GM12872 (cell line): ENCODE measurements at regions not wholly inside any gene's neighbourhood (a gene's known extent, or its start where the extent isn't known, plus 50 kb on each side); places are given as distances from the start of the nearest gene placed in this dataset.

Source experiments
- CTCF ChIP-seq: IDR thresholded peaks from 3 replicates; pipeline ENCODE4 v1.5.1; 2011; ENCODE audit warnings: low read depth, mild to moderate bottlenecking, low read length, moderate library complexity; ENCODE audit not compliant: insufficient read depth

DNA sequence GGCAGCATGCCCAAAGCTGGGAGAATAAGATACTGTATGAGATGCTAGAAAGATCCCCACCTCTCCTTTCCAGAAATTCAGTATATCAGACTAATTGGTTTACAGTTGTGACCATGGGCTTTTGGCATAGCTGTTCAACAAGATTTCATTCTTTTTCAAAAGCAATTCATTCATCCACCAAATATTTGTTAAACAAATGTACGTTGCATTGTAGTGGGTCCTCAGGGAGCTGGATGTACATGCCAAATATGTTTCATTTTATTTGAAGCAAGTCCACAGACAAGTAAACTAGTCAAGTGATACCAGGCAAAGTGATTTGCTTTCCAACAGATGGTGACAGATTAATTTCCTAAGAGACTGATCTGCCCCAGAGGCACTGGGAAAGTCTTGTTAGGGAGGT lies 85.8 kb upstream of the ESR1 start:
- no peak for TF ChIP-seq CTCF

- no peak for TF ChIP-seq CTCF
Measured at GRCh38 chr6:151722342-151722741, 85.1 kb upstream of the ESR1 start.

DNA sequence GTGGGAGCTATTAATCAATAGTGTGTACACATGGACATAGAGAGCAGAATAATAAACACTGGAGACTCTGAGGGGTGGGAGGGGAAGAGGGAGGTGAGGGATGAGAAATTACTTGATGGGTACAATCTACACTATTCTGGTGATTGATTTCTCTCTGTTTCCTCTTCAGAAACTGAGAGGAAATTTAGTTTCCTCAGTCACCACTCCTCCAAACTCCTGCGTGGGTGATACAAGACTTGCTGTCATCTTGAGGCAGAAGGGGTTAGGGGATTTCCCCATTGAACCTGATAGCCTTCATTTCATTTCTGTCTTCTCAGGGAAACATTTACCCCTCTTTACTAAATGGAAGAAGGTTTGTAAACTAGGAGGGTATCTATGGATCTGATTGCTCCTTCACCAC lies 84.3 kb upstream of the ESR1 start:
- TF ChIP-seq CTCF, result no peak

DNA sequence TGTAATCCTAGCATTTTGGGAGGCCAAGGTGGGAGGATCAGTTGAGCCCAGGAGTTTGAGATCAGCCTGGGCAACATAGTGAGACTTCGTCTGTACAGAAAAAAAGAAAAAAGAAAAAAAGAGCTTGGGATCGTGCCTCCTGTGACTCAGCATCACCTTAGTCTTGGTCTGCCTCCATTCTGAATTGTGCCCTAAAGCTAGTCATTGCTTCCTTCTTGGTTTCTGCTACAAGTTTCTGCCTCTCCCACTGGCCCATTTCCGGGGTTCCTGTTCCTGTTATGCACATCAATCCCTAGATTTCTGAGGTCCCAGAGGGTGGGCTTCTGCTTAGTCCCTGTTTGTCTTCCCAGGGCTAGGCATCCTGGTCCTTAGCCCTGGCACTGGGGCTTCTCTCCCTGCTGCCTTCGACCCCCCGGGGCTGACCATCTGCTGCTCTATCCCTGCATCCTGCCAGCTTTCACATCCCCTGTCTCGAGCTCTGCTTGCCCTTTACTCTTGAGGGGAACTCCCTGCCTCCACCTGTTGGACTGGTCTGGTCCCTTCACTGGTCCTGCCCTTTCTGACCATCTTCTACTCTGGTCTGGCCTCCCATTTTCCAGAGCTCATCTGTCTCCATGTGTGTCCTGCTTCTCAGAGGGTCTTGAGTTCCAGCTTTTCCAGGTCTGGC lies 77.5 kb upstream of the ESR1 start:
- no peak for TF ChIP-seq CTCF

DNA sequence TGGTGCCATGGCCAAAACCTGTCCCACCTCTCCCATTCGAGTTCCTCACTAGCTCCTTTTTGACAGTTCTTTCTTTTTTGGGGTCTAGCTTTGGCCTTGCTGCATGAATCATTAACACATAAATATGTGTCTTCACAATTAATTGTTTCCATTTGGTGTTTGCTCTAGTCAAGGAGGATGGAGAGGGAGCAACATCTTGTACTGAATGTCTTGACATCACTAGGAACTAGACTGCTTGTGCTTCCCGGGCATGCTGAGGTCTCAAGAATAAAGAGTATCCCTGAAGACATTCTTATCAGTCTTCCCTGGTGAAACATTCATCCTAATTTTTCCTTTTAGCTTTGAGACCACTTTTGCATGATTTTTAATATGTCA lies 77.0 kb upstream of the ESR1 start:
- no peak for TF ChIP-seq CTCF

DNA sequence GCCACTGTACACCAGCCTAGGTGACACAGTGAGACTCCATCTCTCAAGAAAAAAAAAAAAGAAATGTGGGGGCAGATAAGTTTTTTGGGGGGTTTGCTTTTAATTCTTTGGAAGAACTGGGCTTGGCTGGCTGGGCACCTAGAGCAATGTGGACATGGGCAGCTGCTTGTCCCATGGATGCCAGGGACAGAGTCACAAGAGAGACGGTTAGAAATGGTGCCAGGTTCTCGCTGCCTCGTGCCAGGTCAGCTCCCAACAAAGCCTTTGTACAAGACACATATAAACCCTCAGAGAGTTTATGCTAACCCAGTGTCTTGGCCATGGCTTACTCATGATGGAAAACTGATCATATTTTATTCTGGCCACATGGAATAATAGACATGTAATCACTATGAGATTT lies 76.2 kb upstream of the ESR1 start:
- TF ChIP-seq CTCF, result no peak

DNA sequence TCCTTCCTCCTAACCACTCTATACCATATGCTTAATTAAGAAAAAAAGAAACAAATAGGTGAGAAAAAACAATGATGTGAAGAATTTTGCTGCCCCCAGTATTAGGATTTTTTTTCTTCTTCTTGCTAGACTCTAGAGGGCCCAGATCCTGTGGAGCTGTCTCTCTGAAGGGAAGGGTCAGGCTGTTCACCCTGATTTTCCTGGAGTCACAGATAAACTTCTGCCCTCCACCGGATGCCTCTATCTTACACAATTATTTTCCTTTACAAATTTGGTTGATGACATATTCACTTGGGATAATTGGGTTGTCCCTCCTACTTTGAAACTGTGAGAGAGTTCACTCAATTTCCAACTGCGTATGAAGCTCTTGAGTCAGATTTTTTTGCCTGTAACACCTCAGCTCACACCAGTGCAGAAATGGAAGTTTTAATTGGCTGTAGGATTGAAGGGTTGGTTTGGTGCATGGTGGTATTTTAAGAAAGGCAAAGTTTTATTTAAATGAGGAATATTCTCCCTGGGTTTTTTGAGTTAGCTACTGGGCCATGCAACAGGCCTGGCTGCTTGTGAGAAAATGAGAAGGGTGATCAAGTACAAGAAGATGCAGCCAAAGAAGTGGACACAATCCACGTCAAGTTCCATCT lies 73.7 kb upstream of the ESR1 start:
- TF ChIP-seq CTCF, result no peak

DNA sequence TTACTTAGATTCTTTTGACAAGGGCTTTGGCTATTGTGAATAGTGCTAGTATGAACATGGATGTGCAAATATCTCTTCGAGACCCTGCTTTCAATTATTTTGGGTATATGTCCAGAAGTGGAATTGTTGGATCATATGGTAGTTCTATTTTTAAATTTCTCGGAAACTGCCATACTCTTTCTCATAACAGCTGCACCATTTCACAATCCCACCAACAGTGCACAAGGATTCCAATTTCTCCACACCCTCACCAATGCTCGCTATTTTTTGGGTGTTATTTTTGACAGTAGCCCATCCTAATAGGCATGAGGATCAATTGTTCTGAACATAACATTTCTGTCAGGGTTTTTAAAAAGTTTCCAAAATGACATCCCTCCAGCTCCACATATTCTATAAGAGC lies 69.2 kb upstream of the ESR1 start:
- TF ChIP-seq CTCF, result no peak
